ENCODE measurements at regions not wholly inside any gene's neighbourhood (a gene's known extent, or its start where the extent isn't known, plus 50 kb on each side); places are given as distances from the start of the nearest gene placed in this dataset.

DNA sequence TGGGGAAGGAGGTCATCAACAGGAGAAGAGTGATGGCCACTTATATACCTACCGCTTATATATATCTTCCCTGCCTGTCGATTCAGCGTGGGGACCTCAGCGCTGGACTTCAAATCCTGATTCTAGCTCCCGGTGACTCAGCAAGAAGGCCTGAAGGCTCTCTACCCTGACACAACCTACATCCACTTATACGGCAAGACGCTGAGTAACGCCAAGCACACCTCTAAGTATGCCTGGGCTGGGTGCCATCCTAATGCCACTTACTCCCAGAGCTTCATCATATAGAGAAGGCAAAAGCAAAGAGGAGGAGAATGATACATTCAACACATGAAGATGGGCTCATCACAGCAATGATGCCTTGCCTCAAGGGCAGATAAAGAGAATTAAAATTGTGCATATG is 198.3 kb downstream of the CHIC2 start:
- TF ChIP-seq CTCF (IDR thresholded peaks at IDR 0.05; ENCODE audit: insufficient read depth, low read depth, low read length), result no peak
- no peak for TF ChIP-seq EZH2 (IDR thresholded peaks at IDR 0.05; ENCODE audit: insufficient read depth, low read length)
- Histone ChIP-seq H3K27me3 (ENCODE audit: insufficient read depth, low read length) (no peaks in the 10 kb centered on the region), H3K9ac (ENCODE audit: low read length) (no peak overlapping the region), H4K20me1 (ENCODE audit: insufficient read depth, low read length) (no peaks in the 10 kb centered on the region), H3K4me3 (ENCODE audit: insufficient read depth, low read depth, low read length) (no peak overlapping the region), H3K27ac (ENCODE audit: low read depth, low read length) (no peak overlapping the region), H3K4me2 (ENCODE audit: low read length) (no peak overlapping the region), H3K4me1 (ENCODE audit: insufficient read depth, low read length) (peaks cover 13% of the 10 kb centered on the region), H3K79me2 (ENCODE audit: insufficient read depth, low read length) (no peaks in the 10 kb centered on the region), H3K9me3 (ENCODE audit: insufficient read depth, low read depth, low read length) (no peaks in the 10 kb centered on the region), H3K36me3 (ENCODE audit: insufficient read depth, low read length) (no peaks in the 10 kb centered on the region), H2AFZ (ENCODE audit: low read depth, low read length) (no peak overlapping the region)
- Mint-ChIP-seq H3K36me3 (ENCODE audit: low read depth, unreplicated experiment) (no peaks in the 10 kb centered on the region), H3K27me3 (ENCODE audit: low read depth, unreplicated experiment) (peaks cover 3% of the 10 kb centered on the region), H3K4me3 (ENCODE audit: unreplicated experiment) (no peak overlapping the region), H3K27ac (ENCODE audit: unreplicated experiment) (no peak overlapping the region), H3K4me1 (ENCODE audit: low read depth, unreplicated experiment) (peaks cover 7% of the 10 kb centered on the region), H3K9me3 (ENCODE audit: unreplicated experiment) (no peaks in the 10 kb centered on the region)
- no peak for DNase-seq (ENCODE audit: low read depth)
- FAIRE-seq, result no peak

GRCh38 chr4:53865054-53865453 is 199.4 kb downstream of the CHIC2 start:
- Histone ChIP-seq H2AFZ (ENCODE audit: low read depth, low read length) (no peak overlapping the region), H3K79me2 (ENCODE audit: insufficient read depth, low read length) (no peaks in the 10 kb centered on the region), H3K9ac (ENCODE audit: low read length) (no peak overlapping the region), H3K36me3 (ENCODE audit: insufficient read depth, low read length) (no peaks in the 10 kb centered on the region), H3K4me2 (ENCODE audit: low read length) (no peak overlapping the region), H3K27me3 (ENCODE audit: insufficient read depth, low read length) (no peaks in the 10 kb centered on the region), H3K4me3 (ENCODE audit: insufficient read depth, low read depth, low read length) (no peak overlapping the region), H4K20me1 (ENCODE audit: insufficient read depth, low read length) (no peaks in the 10 kb centered on the region), H3K9me3 (ENCODE audit: insufficient read depth, low read depth, low read length) (no peaks in the 10 kb centered on the region), H3K4me1 (ENCODE audit: insufficient read depth, low read length) (peaks cover 13% of the 10 kb centered on the region), H3K27ac (ENCODE audit: low read depth, low read length) (no peak overlapping the region)
- FAIRE-seq (no peak), DNase-seq (ENCODE audit: low read depth) (no peak)
- Mint-ChIP-seq H3K27ac (ENCODE audit: unreplicated experiment) (no peak overlapping the region), H3K9me3 (ENCODE audit: unreplicated experiment) (no peaks in the 10 kb centered on the region), H3K36me3 (ENCODE audit: low read depth, unreplicated experiment) (no peaks in the 10 kb centered on the region), H3K4me1 (ENCODE audit: low read depth, unreplicated experiment) (peaks cover 7% of the 10 kb centered on the region), H3K27me3 (ENCODE audit: low read depth, unreplicated experiment) (peaks cover 3% of the 10 kb centered on the region), H3K4me3 (ENCODE audit: unreplicated experiment) (no peak overlapping the region)
- no peak for TF ChIP-seq CTCF (IDR thresholded peaks at IDR 0.05; ENCODE audit: insufficient read depth, low read depth, low read length)
- TF ChIP-seq EZH2 (IDR thresholded peaks at IDR 0.05; ENCODE audit: insufficient read depth, low read length), result no peak

- Histone ChIP-seq H3K27me3 (ENCODE audit: insufficient read depth, low read length) (no peaks in the 10 kb centered on the region), H3K9me3 (ENCODE audit: insufficient read depth, low read depth, low read length) (no peaks in the 10 kb centered on the region), H3K27ac (ENCODE audit: low read depth, low read length) (no peak overlapping the region), H3K4me2 (ENCODE audit: low read length) (no peak overlapping the region), H3K79me2 (ENCODE audit: insufficient read depth, low read length) (no peaks in the 10 kb centered on the region), H3K9ac (ENCODE audit: low read length) (no peak overlapping the region), H2AFZ (ENCODE audit: low read depth, low read length) (no peak overlapping the region), H3K4me1 (ENCODE audit: insufficient read depth, low read length) (peaks cover 13% of the 10 kb centered on the region), H3K4me3 (ENCODE audit: insufficient read depth, low read depth, low read length) (no peak overlapping the region), H4K20me1 (ENCODE audit: insufficient read depth, low read length) (no peaks in the 10 kb centered on the region), H3K36me3 (ENCODE audit: insufficient read depth, low read length) (no peaks in the 10 kb centered on the region)
- Mint-ChIP-seq H3K36me3 (ENCODE audit: low read depth, unreplicated experiment) (no peaks in the 10 kb centered on the region), H3K27me3 (ENCODE audit: low read depth, unreplicated experiment) (peaks cover 3% of the 10 kb centered on the region), H3K4me1 (ENCODE audit: low read depth, unreplicated experiment) (peaks cover 7% of the 10 kb centered on the region), H3K27ac (ENCODE audit: unreplicated experiment) (no peak overlapping the region), H3K4me3 (ENCODE audit: unreplicated experiment) (no peak overlapping the region), H3K9me3 (ENCODE audit: unreplicated experiment) (no peaks in the 10 kb centered on the region)
- FAIRE-seq, result no peak
- TF ChIP-seq CTCF (IDR thresholded peaks at IDR 0.05; ENCODE audit: insufficient read depth, low read depth, low read length) (no peak), EZH2 (IDR thresholded peaks at IDR 0.05; ENCODE audit: insufficient read depth, low read length) (no peak)
- peak; percentile 70 for DNase-seq (ENCODE audit: low read depth)
These were observed 200.6 kb downstream of the CHIC2 start for GRCh38 chr4:53863736-53864365.
